IMR-90 (cell line): ENCODE measurements at regions not wholly inside any gene's neighbourhood (a gene's known extent, or its start where the extent isn't known, plus 50 kb on each side); places are given as distances from the start of the nearest gene placed in this dataset.

ENCODE experiments used
- ATAC-seq: fragments of 200-7000 bp; cut with Tn5 transposase; 2 replicates; pipeline ENCODE4 v1.9.1; 2020; ENCODE audit warnings: low read depth, mild to moderate bottlenecking, moderate library complexity
- BruUV-seq: library from RNA; stranded (reverse); fragments of 400-500 nt; replicated peaks from 2 replicates; lab custom pipeline; 2021; lab: Mats Ljungman, UMichigan
- CTCF ChIA-PET: fragments of 300-600 bp; formaldehyde crosslinking; extraction: SDS; loops from one replicate; lab custom pipeline; 2021; ENCODE audit warnings: antibody characterized with exemption; lab: Yijun Ruan, JAX
- POLR2A ChIA-PET: fragments of 300-600 bp; sonication (Branson Sonifier 250); formaldehyde crosslinking; loops from one replicate; lab custom pipeline; 2022; ENCODE audit warnings: antibody characterized with exemption; ENCODE audit not compliant: unreplicated experiment; lab: Charles Lee
- DNase-seq: peaks from one replicate; pipeline ENCODE4 v3.0.0; 2013
- H2AFZ ChIP-seq: replicated peaks from 2 replicates; pipeline ENCODE3; 2013; ENCODE audit warnings: low read length, mild to moderate bottlenecking; ENCODE audit not compliant: poor library complexity
- H2AK5ac ChIP-seq: 2 replicates; pipeline ENCODE4 v1.6.1; 2013; ENCODE audit warnings: low read depth, low read length, inconsistent platforms
- H2AK9ac ChIP-seq: replicated peaks from 2 replicates; pipeline ENCODE3; 2013; ENCODE audit warnings: mild to moderate bottlenecking, low read depth, low read length, moderate library complexity; ENCODE audit not compliant: poor library complexity
- H2BK120ac ChIP-seq: 2 replicates; pipeline ENCODE4 v1.6.1; 2013; ENCODE audit warnings: low read depth, low read length, inconsistent platforms
- H2BK15ac ChIP-seq: 3 replicates; pipeline ENCODE4 v1.6.1; 2013; ENCODE audit warnings: low read depth, low read length, inconsistent platforms
- H2BK20ac ChIP-seq: 2 replicates; pipeline ENCODE4 v1.6.1; 2013; ENCODE audit warnings: low read depth, mild to moderate bottlenecking, inconsistent platforms, low read length, moderate library complexity
- H2BK5ac ChIP-seq: 2 replicates; pipeline ENCODE4 v1.6.1; 2013; ENCODE audit warnings: mild to moderate bottlenecking, low read depth, low read length, inconsistent platforms; ENCODE audit not compliant: poor library complexity, severe bottlenecking
- H3K14ac ChIP-seq: replicated peaks from 2 replicates; pipeline ENCODE4 v1.6.1; 2013; ENCODE audit warnings: low read depth, low read length, inconsistent platforms
- H3K18ac ChIP-seq: 2 replicates; pipeline ENCODE4 v1.6.1; 2013; ENCODE audit warnings: low read depth, low read length, control low read depth
- H3K23ac ChIP-seq: 2 replicates; pipeline ENCODE4 v1.6.1; 2013; ENCODE audit warnings: low read depth, low read length, inconsistent platforms
- H3K27ac ChIP-seq: 2 replicates; pipeline ENCODE4 v1.5.1; 2013; ENCODE audit warnings: mild to moderate bottlenecking, control low read depth, low read length; ENCODE audit not compliant: insufficient read depth
- H3K27me3 ChIP-seq: 2 replicates; pipeline ENCODE4 v1.6.1; 2013; ENCODE audit warnings: low read length; ENCODE audit not compliant: control insufficient read depth, insufficient read depth
- H3K36me3 ChIP-seq: 2 replicates; pipeline ENCODE4 v1.6.1; 2013; ENCODE audit warnings: low read length, mixed read lengths; ENCODE audit not compliant: control insufficient read depth, insufficient read depth
- H3K4ac ChIP-seq: 2 replicates; pipeline ENCODE4 v1.6.1; 2013; ENCODE audit warnings: low read depth, low read length, inconsistent platforms
- H3K4me1 ChIP-seq: 2 replicates; pipeline ENCODE4 v1.6.1; 2013; ENCODE audit warnings: low read length, mixed read lengths; ENCODE audit not compliant: control insufficient read depth, insufficient read depth
- H3K4me2 ChIP-seq: 2 replicates; pipeline ENCODE4 v1.6.1; 2013; ENCODE audit warnings: low read depth, mild to moderate bottlenecking, control low read depth, low read length, moderate library complexity
- H3K4me3 ChIP-seq: 2 replicates; pipeline ENCODE4 v1.5.1; 2013; ENCODE audit warnings: low read depth, mild to moderate bottlenecking, control low read depth, low read length, moderate library complexity; ENCODE audit not compliant: insufficient read depth
- H3K56ac ChIP-seq: 2 replicates; pipeline ENCODE4 v1.6.1; 2013; ENCODE audit warnings: low read length, inconsistent platforms; ENCODE audit not compliant: insufficient read depth; ENCODE audit errors: extremely low read depth
- H3K79me1 ChIP-seq, 2 experiments: 2 replicates each; pipeline ENCODE4 v1.6.1; 2013; ENCODE audit warnings: low read length in 2 of 2, inconsistent platforms in 1 of 2, low read depth in 1 of 2
- H3K9ac ChIP-seq: 2 replicates; pipeline ENCODE4 v1.6.1; 2013; ENCODE audit warnings: low read depth, low read length, control low read depth
- H3K9me1 ChIP-seq: 2 replicates; pipeline ENCODE4 v1.6.1; 2013; ENCODE audit warnings: low read length, inconsistent platforms; ENCODE audit not compliant: insufficient read depth
- H3K9me3 ChIP-seq: 2 replicates; pipeline ENCODE4 v1.6.1; 2013; ENCODE audit warnings: low read length; ENCODE audit not compliant: control insufficient read depth, insufficient read depth
- H4K20me1 ChIP-seq: 2 replicates; pipeline ENCODE4 v1.6.1; 2013; ENCODE audit warnings: low read length, inconsistent platforms; ENCODE audit not compliant: insufficient read depth
- H4K5ac ChIP-seq: 2 replicates; pipeline ENCODE4 v1.6.1; 2013; ENCODE audit warnings: mild to moderate bottlenecking, low read depth, low read length, control low read depth
- H4K8ac ChIP-seq, 2 experiments: 2 replicates each; pipeline ENCODE4 v1.6.1; 2013; ENCODE audit warnings: low read depth in 2 of 2, low read length in 2 of 2, control low read depth in 1 of 2, inconsistent platforms in 1 of 2
- H4K91ac ChIP-seq: 2 replicates; pipeline ENCODE4 v1.6.1; 2013; ENCODE audit warnings: low read depth, low read length, inconsistent platforms; ENCODE audit not compliant: insufficient read depth
- BHLHE40 ChIP-seq: fragments of 150-350 bp; IDR thresholded peaks from 2 replicates; pipeline ENCODE4 v1.6.1; 2016; ENCODE audit warnings: mild to moderate bottlenecking, low read depth, low read length
- CEBPB ChIP-seq: IDR thresholded peaks from 2 replicates; pipeline ENCODE4 v1.6.1; 2012; ENCODE audit warnings: low read depth, low read length, improper control_type of control experiment
- CHD1 ChIP-seq: IDR thresholded peaks from 2 replicates; pipeline ENCODE4 v1.6.1; 2012; ENCODE audit warnings: low read depth, low read length, improper control_type of control experiment
- CTCF ChIP-seq: conservative IDR thresholded peaks from 2 replicates; pipeline ENCODE4 v1.5.1; 2012; ENCODE audit warnings: mild to moderate bottlenecking, low read depth, low read length, improper control_type of control experiment
- FOS ChIP-seq: fragments of 150-350 bp; IDR thresholded peaks from 2 replicates; pipeline ENCODE4 v1.6.1; 2016; ENCODE audit warnings: low read depth, low read length
- MAFK ChIP-seq: IDR thresholded peaks from 2 replicates; pipeline ENCODE4 v1.6.1; 2012; ENCODE audit warnings: low read depth, low read length, improper control_type of control experiment
- MAZ ChIP-seq: IDR thresholded peaks from 2 replicates; pipeline ENCODE4 v1.6.1; 2012; ENCODE audit warnings: low read depth, mild to moderate bottlenecking, low read length, improper control_type of control experiment, moderate library complexity, borderline replicate concordance
- MXI1 ChIP-seq: IDR thresholded peaks from 2 replicates; pipeline ENCODE4 v1.6.1; 2012; ENCODE audit warnings: low read depth, mild to moderate bottlenecking, low read length, moderate library complexity, borderline replicate concordance
- NFE2L2 ChIP-seq: fragments of 150-350 bp; IDR thresholded peaks from 2 replicates; pipeline ENCODE4 v1.6.1; 2016; ENCODE audit warnings: low read depth, mild to moderate bottlenecking, low read length
- POLR2A ChIP-seq: IDR thresholded peaks from 2 replicates; pipeline ENCODE4 v1.6.1; 2012; ENCODE audit warnings: mild to moderate bottlenecking, low read depth, low read length
- RAD21 ChIP-seq: IDR thresholded peaks from 2 replicates; pipeline ENCODE4 v1.6.1; 2012; ENCODE audit warnings: low read length, improper control_type of control experiment
- RCOR1 ChIP-seq: IDR thresholded peaks from 2 replicates; pipeline ENCODE4 v1.6.1; 2012; ENCODE audit warnings: mild to moderate bottlenecking, low read length, improper control_type of control experiment; ENCODE audit not compliant: insufficient replicate concordance
- RFX5 ChIP-seq: IDR thresholded peaks from 2 replicates; pipeline ENCODE4 v1.8.0; 2012; ENCODE audit warnings: low read depth, mild to moderate bottlenecking, low read length, moderate library complexity
- SMC3 ChIP-seq: fragments of 150-350 bp; IDR thresholded peaks from 2 replicates; pipeline ENCODE4 v1.6.1; 2016; ENCODE audit warnings: low read depth, mild to moderate bottlenecking, antibody characterized with exemption, low read length, moderate library complexity
- USF2 ChIP-seq: fragments of 150-350 bp; IDR thresholded peaks from 2 replicates; pipeline ENCODE4 v1.6.1; 2017; ENCODE audit warnings: mild to moderate bottlenecking, antibody characterized with exemption, low read length, low read depth
- dilution Hi-C: fragments of 300-500 bp; cut with HindIII; formaldehyde crosslinking; loops from one replicate; pipeline ENCODE4 v1.14.3; 2018; ENCODE audit warnings: low sequenced_read_pairs; ENCODE audit not compliant: unreplicated experiment
- in situ Hi-C: fragments of 300-500 bp; cut with MboI; formaldehyde crosslinking; loops from 3 replicates; pipeline ENCODE4 v1.14.3; 2019; ENCODE audit warnings: low sequenced_read_pairs, inconsistent platforms, mixed read lengths
- intact Hi-C: fragments of 100-400 bp; cut with micrococcal nuclease; formaldehyde crosslinking; loops from 2 replicates; pipeline ENCODE4 v1.10.0; 2022
- TF ChIP-seq, protein P1 (sequence below): fragments of 150-350 bp; IDR thresholded peaks from 2 replicates; pipeline ENCODE4 v1.6.1; 2016; ENCODE audit warnings: low read depth, mild to moderate bottlenecking, low read length, moderate library complexity, borderline replicate concordance

GRCh38 chr2:195018462-195018861, 638.6 kb upstream of the SLC39A10 start:
- Histone ChIP-seq H4K8ac (no peak overlapping the region), H3K56ac (no peak overlapping the region), H3K4me2 (no peak overlapping the region), H3K18ac (no peak overlapping the region), H3K9me3 (no peaks in the 10 kb centered on the region), H3K9ac (no peak overlapping the region), H2AFZ (no peak overlapping the region), H2BK20ac (no peak overlapping the region), H2BK5ac (no peak overlapping the region), H2BK120ac (no peak overlapping the region), H4K91ac (no peak overlapping the region), H2AK5ac (no peak overlapping the region), H3K4me3 (no peak overlapping the region), H2BK15ac (no peak overlapping the region), H2AK9ac (no peak overlapping the region), H3K4me1 (no peaks in the 10 kb centered on the region), H4K20me1 (no peaks in the 10 kb centered on the region), H3K4ac (no peak overlapping the region), H3K23ac (no peak overlapping the region), H3K14ac (no peak overlapping the region), H3K79me1 (no peaks in the 10 kb centered on the region), H3K27ac (no peak overlapping the region), H3K36me3 (no peaks in the 10 kb centered on the region), H3K27me3 (no peaks in the 10 kb centered on the region), H4K5ac (no peak overlapping the region), H3K9me1 (no peaks in the 10 kb centered on the region)
- dilution Hi-C loops, result no loop called here
- peak; percentile 0 for DNase-seq
- in situ Hi-C loops, result no loop called here
- ChIA-PET CTCF (no interaction called here), POLR2A (no interaction called here)
- intact Hi-C loops, result no loop called here
- no TSS peak for BruUV-seq
- no peak for ATAC-seq
- no peak for TF ChIP-seq POLR2A
- TF ChIP-seq SMC3, result no peak
- TF ChIP-seq NFE2L2, result no peak
- TF ChIP-seq RFX5, result no peak
- TF ChIP-seq FOS, result no peak
- TF ChIP-seq MAZ, result no peak
- TF ChIP-seq RAD21, result no peak
- TF ChIP-seq CTCF, result no peak
- no peak for TF ChIP-seq CHD1
- no peak for TF ChIP-seq BHLHE40
- no peak for TF ChIP-seq MAFK
- no peak for TF ChIP-seq CEBPB
- TF ChIP-seq, protein P1, sequence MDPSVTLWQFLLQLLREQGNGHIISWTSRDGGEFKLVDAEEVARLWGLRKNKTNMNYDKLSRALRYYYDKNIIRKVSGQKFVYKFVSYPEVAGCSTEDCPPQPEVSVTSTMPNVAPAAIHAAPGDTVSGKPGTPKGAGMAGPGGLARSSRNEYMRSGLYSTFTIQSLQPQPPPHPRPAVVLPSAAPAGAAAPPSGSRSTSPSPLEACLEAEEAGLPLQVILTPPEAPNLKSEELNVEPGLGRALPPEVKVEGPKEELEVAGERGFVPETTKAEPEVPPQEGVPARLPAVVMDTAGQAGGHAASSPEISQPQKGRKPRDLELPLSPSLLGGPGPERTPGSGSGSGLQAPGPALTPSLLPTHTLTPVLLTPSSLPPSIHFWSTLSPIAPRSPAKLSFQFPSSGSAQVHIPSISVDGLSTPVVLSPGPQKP, result no peak
- no peak for TF ChIP-seq USF2
- TF ChIP-seq RCOR1, result no peak
- no peak for TF ChIP-seq MXI1
